GM12878 (cell line): ENCODE measurements at regions not wholly inside any gene's neighbourhood (a gene's known extent, or its start where the extent isn't known, plus 50 kb on each side); places are given as distances from the start of the nearest gene placed in this dataset.

Experiments
- ATAC-seq: fragments of 200-7000 bp; cut with Tn5 transposase; 3 replicates; pipeline ENCODE4 v1.9.1; 2020; ENCODE audit warnings: mild to moderate bottlenecking, moderate library complexity
- BruUV-seq: library from RNA; stranded (reverse); fragments of 400-500 nt; replicated peaks from 2 replicates; lab custom pipeline; 2021; lab: Mats Ljungman, UMichigan
- CTCF ChIA-PET: fragments of 300-600 bp; sonication (Branson Sonifier 250); formaldehyde crosslinking; extraction: SDS; loops from one replicate; lab custom pipeline; 2021; ENCODE audit warnings: inconsistent platforms; lab: Yijun Ruan, JAX
- POLR2A ChIA-PET: fragments of 350-600 bp; formaldehyde crosslinking; extraction: SDS; loops from one replicate; lab custom pipeline; 2021; ENCODE audit warnings: inconsistent platforms; lab: Charles Lee
- RAD21 ChIA-PET: fragments of 300-600 bp; sonication (Branson Sonifier 250); formaldehyde crosslinking; loops from one replicate; lab custom pipeline; 2023; ENCODE audit warnings: antibody characterized with exemption; ENCODE audit not compliant: unreplicated experiment; lab: Charles Lee
- SMC1A ChIA-PET: fragments of 300-600 bp; sonication (Branson Sonifier 250); formaldehyde crosslinking; loops from one replicate; lab custom pipeline; 2023; ENCODE audit not compliant: unreplicated experiment, uncharacterized antibody; lab: Charles Lee
- DNase-seq: peaks from one replicate; pipeline ENCODE4 v3.0.0-alpha.2; 2011; ENCODE audit warnings: low read depth, low spot score
- FAIRE-seq: peaks from 3 replicates; lab custom pipeline; 2011; peaks lifted over from hg19 to GRCh38; lab: Jason Lieb, UNC
- H2AFZ ChIP-seq: 2 replicates; pipeline ENCODE4 v1.6.0; 2011; ENCODE audit warnings: low read depth, low read length, control low read depth; ENCODE audit not compliant: control insufficient read depth
- H3K27ac ChIP-seq: 2 replicates; pipeline ENCODE4 v1.5.1; 2011; ENCODE audit warnings: control low read depth; ENCODE audit not compliant: control insufficient read depth, insufficient read depth
- H3K27me3 ChIP-seq, 2 experiments: replicated peaks in 1 of 2; 2 replicates each; pipeline versions ENCODE4 v1.6.0 to v1.6.1; 2011; ENCODE audit warnings: low read length in 1 of 2; ENCODE audit not compliant: control insufficient read depth in 2 of 2, insufficient read depth in 2 of 2
- H3K36me3 ChIP-seq, 2 experiments: 2 replicates each; pipeline ENCODE4 v1.5.1; 2011; ENCODE audit warnings: low read length in 1 of 2; ENCODE audit not compliant: control insufficient read depth in 2 of 2, insufficient read depth in 2 of 2
- H3K4me1 ChIP-seq: 2 replicates; pipeline ENCODE4 v1.6.1; 2011; ENCODE audit warnings: mild to moderate bottlenecking, low read length, moderate library complexity, mixed read lengths; ENCODE audit not compliant: control insufficient read depth, insufficient read depth
- H3K4me2 ChIP-seq: 2 replicates; pipeline ENCODE4 v1.6.0; 2011; ENCODE audit warnings: control low read depth; ENCODE audit not compliant: control insufficient read depth, insufficient read depth
- H3K4me3 ChIP-seq: fragments of 200-600 bp; sonication (generic); 2 replicates; pipeline ENCODE4 v1.5.1; 2016
- H3K79me2 ChIP-seq: 2 replicates; pipeline ENCODE4 v1.6.0; 2011; ENCODE audit warnings: low read length; ENCODE audit not compliant: control insufficient read depth, insufficient read depth
- H3K9ac ChIP-seq: 2 replicates; pipeline ENCODE4 v1.8.0; 2011; ENCODE audit warnings: low read length, control low read depth, mixed read lengths; ENCODE audit not compliant: control insufficient read depth, insufficient read depth
- H3K9me3 ChIP-seq: replicated peaks from 3 replicates; pipeline ENCODE4 v1.5.1; 2011; ENCODE audit warnings: mild to moderate bottlenecking, low read length; ENCODE audit not compliant: control insufficient read depth, insufficient read depth
- H4K20me1 ChIP-seq: 2 replicates; pipeline ENCODE4 v1.6.0; 2011; ENCODE audit not compliant: control insufficient read depth, insufficient read depth
- BHLHE40 ChIP-seq, 2 experiments: fragments of 450-650 bp in 1 of 2; IDR thresholded peaks; 2 replicates each; pipeline ENCODE4 v1.6.1; 2011 to 2017; ENCODE audit warnings: low read depth in 2 of 2, borderline replicate concordance in 1 of 2, improper control_type of control experiment in 1 of 2, low read length in 1 of 2, mild to moderate bottlenecking in 1 of 2
- CBX3 ChIP-seq: fragments of 200-600 bp; sonication (generic); IDR thresholded peaks from 2 replicates; pipeline ENCODE4 v1.6.1; 2016; ENCODE audit warnings: low read depth, borderline replicate concordance
- CHD2 ChIP-seq: IDR thresholded peaks from 2 replicates; pipeline ENCODE4 v1.6.1; 2011; ENCODE audit warnings: low read depth, low read length, improper control_type of control experiment, borderline replicate concordance
- HSF1 ChIP-seq: fragments of 150-350 bp; IDR thresholded peaks from 2 replicates; pipeline ENCODE4 v1.6.1; 2014; ENCODE audit warnings: mild to moderate bottlenecking, low read depth, low read length
- JUND ChIP-seq: IDR thresholded peaks from 2 replicates; pipeline ENCODE4 v1.6.1; 2012; ENCODE audit warnings: low read depth, mild to moderate bottlenecking, low read length, improper control_type of control experiment, moderate library complexity
- KDM1A ChIP-seq: fragments of 200-600 bp; sonication (generic); IDR thresholded peaks from 2 replicates; pipeline ENCODE4 v1.6.1; 2016; ENCODE audit warnings: borderline replicate concordance
- NFYA ChIP-seq: IDR thresholded peaks from 2 replicates; pipeline ENCODE4 v1.6.1; 2011; ENCODE audit warnings: low read depth, mild to moderate bottlenecking, low read length, improper control_type of control experiment, borderline replicate concordance
- NFYB ChIP-seq: IDR thresholded peaks from 2 replicates; pipeline ENCODE4 v1.6.1; 2011; ENCODE audit warnings: low read depth, mild to moderate bottlenecking, low read length, improper control_type of control experiment, moderate library complexity; ENCODE audit not compliant: insufficient read depth
- PAX8 ChIP-seq: fragments of 450-650 bp; IDR thresholded peaks from 2 replicates; pipeline ENCODE4 v1.6.1; 2017; ENCODE audit warnings: mild to moderate bottlenecking, moderate library complexity
- POLR2AphosphoS5 ChIP-seq: IDR thresholded peaks from 2 replicates; pipeline ENCODE4 v1.6.1; 2011; ENCODE audit warnings: mild to moderate bottlenecking, low read length, inconsistent platforms
- PRDM15 ChIP-seq: fragments of 450-650 bp; formaldehyde crosslinking; IDR thresholded peaks from 2 replicates; pipeline ENCODE4 v1.4.0; 2020; ENCODE audit warnings: mild to moderate bottlenecking, moderate library complexity
- RAD51 ChIP-seq: fragments of 450-650 bp; IDR thresholded peaks from 2 replicates; pipeline ENCODE4 v1.6.1; 2016; ENCODE audit warnings: moderate library complexity, mild to moderate bottlenecking, inconsistent platforms
- RUNX3 ChIP-seq: IDR thresholded peaks from 2 replicates; pipeline ENCODE4 v1.6.1; 2012; ENCODE audit warnings: low read length, inconsistent platforms
- SMARCA5 ChIP-seq: fragments of 450-650 bp; IDR thresholded peaks from 2 replicates; pipeline ENCODE4 v1.6.1; 2017; ENCODE audit warnings: mild to moderate bottlenecking
- STAT1 ChIP-seq: fragments of 450-650 bp; conservative IDR thresholded peaks from 2 replicates; pipeline ENCODE4 v1.6.1; 2014; ENCODE audit warnings: antibody characterized with exemption, mild to moderate bottlenecking
- ZNF274 ChIP-seq: IDR thresholded peaks from one replicate; pipeline ENCODE4 v1.8.0; 2011; ENCODE audit not compliant: insufficient read length, insufficient read depth
- ZNF622 ChIP-seq: fragments of 450-650 bp; IDR thresholded peaks from 2 replicates; pipeline ENCODE4 v1.6.1; 2017; ENCODE audit warnings: mild to moderate bottlenecking, inconsistent platforms
- ZSCAN29 ChIP-seq: fragments of 450-650 bp; IDR thresholded peaks from 2 replicates; pipeline ENCODE4 v1.6.1; 2017; ENCODE audit warnings: mild to moderate bottlenecking, moderate library complexity
- WGBS: methylation state at CpG from one replicate; pipeline ENCODE4 v1.1.6; 2016; ENCODE audit warnings: low lambda C conversion rate; ENCODE audit not compliant: insufficient replicate concordance, insufficient coverage; ENCODE audit errors: missing lambda C conversion rate; 5-methylcytosine and 5-hydroxymethylcytosine counted together
- in situ Hi-C: fragments of 300-500 bp; cut with MboI; formaldehyde crosslinking; loops from 9 replicates; pipeline ENCODE4 v1.14.3; 2018; ENCODE audit warnings: mixed read lengths
- intact Hi-C: fragments of 100-400 bp; cut with micrococcal nuclease; formaldehyde crosslinking; loops from one replicate; pipeline ENCODE4 v1.14.2; 2022; ENCODE audit not compliant: unreplicated experiment

- FAIRE-seq = no peak
- ChIA-PET POLR2A (no interaction called here), CTCF (no interaction called here)
- Histone ChIP-seq H3K79me2 (no peaks in the 10 kb centered on the region), H3K4me1 (no peaks in the 10 kb centered on the region), H3K9me3 (no peaks in the 10 kb centered on the region)
- whole genome bisulfite sequencing = 38% methylated on average over 5 of the region's 5 CpGs
- no peak for TF ChIP-seq JUND
- TF ChIP-seq CBX3 = no peak
- TF ChIP-seq BHLHE40 (IDR thresholded peaks at IDR 0.05; ENCODE audit: borderline replicate concordance in 1 of 2, low read depth in 2 of 2, low read length in 1 of 2) = no peak
- no peak for TF ChIP-seq POLR2AphosphoS5
- TF ChIP-seq SMARCA5 = no peak
- no peak for TF ChIP-seq HSF1
- TF ChIP-seq ZSCAN29 = no peak
- no peak for TF ChIP-seq ZNF622
- TF ChIP-seq ZNF274 = no peak
- TF ChIP-seq RUNX3 = no peak
- TF ChIP-seq STAT1 = no peak
- no peak for TF ChIP-seq PAX8
- no peak for TF ChIP-seq KDM1A
- no peak for TF ChIP-seq NFYA
- no peak for TF ChIP-seq CHD2
- no peak for TF ChIP-seq NFYB
- no peak for TF ChIP-seq PRDM15 (CRISPR knock-in tag)
- no peak for TF ChIP-seq RAD51
- TF ChIP-seq, all 136 proteins: peak for 0
- in situ Hi-C loops (no loop called here), intact Hi-C loops (no loop called here)
- Histone ChIP-seq H3K36me3 (no peaks in the 10 kb centered on the region), H3K27me3 (no peaks in the 10 kb centered on the region), H3K4me2 (no peak overlapping the region), H3K9ac (no peak overlapping the region), H3K27ac (no peak overlapping the region), H2AFZ (no peak overlapping the region), H3K4me3 (no peak overlapping the region), H4K20me1 (no peaks in the 10 kb centered on the region)
- ChIA-PET RAD21 (no interaction called here), SMC1A (no interaction called here)
- ATAC-seq (no peak), DNase-seq (no peak)
- no TSS peak for BruUV-seq
Measured at GRCh38 chr13:105961438-105961837, 574.0 kb downstream of the EFNB2 start.
